ENCODE measurements at regions not wholly inside any gene's neighbourhood (a gene's known extent, or its start where the extent isn't known, plus 50 kb on each side); places are given as distances from the start of the nearest gene placed in this dataset.

DNA sequence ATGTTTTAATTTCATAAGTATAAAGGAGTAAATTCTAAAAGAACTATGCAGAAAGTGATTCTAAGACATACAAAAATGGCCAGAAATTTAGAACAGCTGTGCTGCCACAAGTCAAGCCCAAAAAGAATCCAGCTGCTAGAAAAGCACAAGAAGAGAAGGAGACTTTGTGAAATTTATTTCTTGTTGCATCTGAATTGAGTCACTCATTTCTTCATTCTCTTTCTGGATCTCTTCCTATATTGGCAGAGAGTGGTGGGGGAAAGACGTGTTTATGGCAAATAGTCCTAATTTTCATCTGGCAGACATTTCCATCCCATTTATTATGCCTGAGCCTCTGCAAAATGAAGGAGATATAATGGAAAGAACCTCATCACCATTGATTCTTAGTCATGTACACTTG is 139.6 kb upstream of the CTTNBP2NL start:
- TF ChIP-seq ZNF175 (tag by site-specific recombination; IDR thresholded peaks at IDR 0.05) (no peak), ZNF274 (IDR thresholded peaks at IDR 0.05; ENCODE audit: low read length) (no peak), ZNF274 (tag by site-specific recombination; IDR thresholded peaks at IDR 0.05; ENCODE audit: borderline replicate concordance) (no peak), ZNF510 (tag by site-specific recombination; IDR thresholded peaks at IDR 0.05; ENCODE audit: insufficient replicate concordance) (no peak), ZNF664 (tag by site-specific recombination; IDR thresholded peaks at IDR 0.05) (no peak), ZNF791 (tag by site-specific recombination; IDR thresholded peaks at IDR 0.05) (no peak), ZNF677 (tag by site-specific recombination; IDR thresholded peaks at IDR 0.05) (no peak), TRIM28 (IDR thresholded peaks at IDR 0.05; ENCODE audit: borderline replicate concordance, low read length) (no peak), HOXC10 (CRISPR knock-in tag; IDR thresholded peaks at IDR 0.05) (no peak), ZNF585B (tag by site-specific recombination; IDR thresholded peaks at IDR 0.05) (no peak)
- TF ChIP-seq, protein P1, sequence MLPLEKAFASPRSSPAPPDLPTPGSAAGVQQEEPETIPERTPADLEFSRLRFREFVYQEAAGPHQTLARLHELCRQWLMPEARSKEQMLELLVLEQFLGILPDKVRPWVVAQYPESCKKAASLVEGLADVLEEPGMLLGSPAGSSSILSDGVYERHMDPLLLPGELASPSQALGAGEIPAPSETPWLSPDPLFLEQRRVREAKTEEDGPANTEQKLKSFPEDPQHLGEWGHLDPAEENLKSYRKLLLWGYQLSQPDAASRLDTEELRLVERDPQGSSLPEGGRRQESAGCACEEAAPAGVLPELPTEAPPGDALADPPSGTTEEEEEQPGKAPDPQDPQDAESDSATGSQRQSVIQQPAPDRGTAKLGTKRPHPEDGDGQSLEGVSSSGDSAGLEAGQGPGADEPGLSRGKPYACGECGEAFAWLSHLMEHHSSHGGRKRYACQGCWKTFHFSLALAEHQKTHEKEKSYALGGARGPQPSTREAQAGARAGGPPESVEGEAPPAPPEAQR (tag by site-specific recombination; IDR thresholded peaks at IDR 0.05) = no peak
- TF ChIP-seq, protein P2, sequence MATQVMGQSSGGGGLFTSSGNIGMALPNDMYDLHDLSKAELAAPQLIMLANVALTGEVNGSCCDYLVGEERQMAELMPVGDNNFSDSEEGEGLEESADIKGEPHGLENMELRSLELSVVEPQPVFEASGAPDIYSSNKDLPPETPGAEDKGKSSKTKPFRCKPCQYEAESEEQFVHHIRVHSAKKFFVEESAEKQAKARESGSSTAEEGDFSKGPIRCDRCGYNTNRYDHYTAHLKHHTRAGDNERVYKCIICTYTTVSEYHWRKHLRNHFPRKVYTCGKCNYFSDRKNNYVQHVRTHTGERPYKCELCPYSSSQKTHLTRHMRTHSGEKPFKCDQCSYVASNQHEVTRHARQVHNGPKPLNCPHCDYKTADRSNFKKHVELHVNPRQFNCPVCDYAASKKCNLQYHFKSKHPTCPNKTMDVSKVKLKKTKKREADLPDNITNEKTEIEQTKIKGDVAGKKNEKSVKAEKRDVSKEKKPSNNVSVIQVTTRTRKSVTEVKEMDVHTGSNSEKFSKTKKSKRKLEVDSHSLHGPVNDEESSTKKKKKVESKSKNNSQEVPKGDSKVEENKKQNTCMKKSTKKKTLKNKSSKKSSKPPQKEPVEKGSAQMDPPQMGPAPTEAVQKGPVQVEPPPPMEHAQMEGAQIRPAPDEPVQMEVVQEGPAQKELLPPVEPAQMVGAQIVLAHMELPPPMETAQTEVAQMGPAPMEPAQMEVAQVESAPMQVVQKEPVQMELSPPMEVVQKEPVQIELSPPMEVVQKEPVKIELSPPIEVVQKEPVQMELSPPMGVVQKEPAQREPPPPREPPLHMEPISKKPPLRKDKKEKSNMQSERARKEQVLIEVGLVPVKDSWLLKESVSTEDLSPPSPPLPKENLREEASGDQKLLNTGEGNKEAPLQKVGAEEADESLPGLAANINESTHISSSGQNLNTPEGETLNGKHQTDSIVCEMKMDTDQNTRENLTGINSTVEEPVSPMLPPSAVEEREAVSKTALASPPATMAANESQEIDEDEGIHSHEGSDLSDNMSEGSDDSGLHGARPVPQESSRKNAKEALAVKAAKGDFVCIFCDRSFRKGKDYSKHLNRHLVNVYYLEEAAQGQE (tag by site-specific recombination; IDR thresholded peaks at IDR 0.05) = no peak

DNA sequence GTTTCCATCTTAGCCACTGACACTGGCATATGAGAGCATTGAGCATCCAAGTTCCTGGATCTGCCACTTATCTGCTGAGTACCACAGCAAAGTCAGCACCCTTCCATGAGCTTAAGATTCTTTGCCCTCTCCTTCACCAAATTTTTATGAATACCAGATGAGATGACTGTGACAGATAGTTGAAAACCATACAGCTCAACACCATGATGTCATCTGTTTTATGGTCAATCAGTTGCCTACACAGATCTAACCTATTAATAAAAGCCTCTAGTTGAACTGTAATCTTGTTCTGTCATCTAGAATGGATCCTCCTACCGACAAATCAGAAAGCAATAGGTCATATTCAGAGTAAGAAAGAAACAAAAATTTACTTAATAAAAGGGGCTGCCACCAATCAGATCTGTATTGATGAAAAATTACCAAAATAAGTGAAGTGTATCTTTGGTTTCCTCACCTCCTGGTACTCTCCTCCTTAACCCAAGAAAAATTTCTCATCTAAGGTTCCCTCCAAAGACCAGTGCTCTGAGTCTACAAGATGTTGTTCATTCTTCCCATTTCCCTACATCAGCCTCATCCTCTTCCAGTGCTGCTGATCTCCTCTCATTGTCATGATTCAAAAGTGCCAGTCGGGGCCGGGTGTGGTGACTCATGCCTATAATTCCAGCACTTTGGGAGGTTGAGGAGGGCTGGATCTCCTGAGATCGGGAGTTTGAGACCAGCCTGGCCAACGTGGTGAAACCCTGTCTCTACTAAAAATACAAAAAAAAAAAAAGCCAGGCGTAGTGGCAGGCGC is 138.8 kb upstream of the CTTNBP2NL start:
- POLR2A ChIA-PET = no interaction called here
- H3K27ac ChIP-seq (ENCODE audit: extremely low read depth, low read depth, low read length) = no peak overlapping the region
- CTCF ChIA-PET = no interaction called here
- H3K9me3 ChIP-seq (ENCODE audit: control insufficient read depth, insufficient read depth, low read depth, low read length) = no peaks in the 10 kb centered on the region
- no peaks in the 10 kb centered on the region for H3K36me3 ChIP-seq (ENCODE audit: control insufficient read depth in 2 of 2, insufficient read depth in 1 of 2, low read length in 2 of 2)
- H3K4me3 ChIP-seq (ENCODE audit: low read depth, low read length) = no peak overlapping the region
- no peaks in the 10 kb centered on the region for H3K4me1 ChIP-seq (ENCODE audit: control insufficient read depth, insufficient read depth, low read length)
- TF ChIP-seq ZNF792 (tag by site-specific recombination; IDR thresholded peaks at IDR 0.05) (no peak), ATF2 (tag by site-specific recombination; IDR thresholded peaks at IDR 0.05; ENCODE audit: low read depth) (0 out of 2 replicates have a peak, but pooled peaks have one; percentile 63), ZNF157 (tag by site-specific recombination; IDR thresholded peaks at IDR 0.05) (no peak)

More for the DNA sequence above, 139.6 kb upstream of the CTTNBP2NL start:
- CTCF ChIA-PET = no interaction called here
- no peaks in the 10 kb centered on the region for H3K4me1 ChIP-seq (ENCODE audit: control insufficient read depth, insufficient read depth, low read length)
- no peak overlapping the region for H3K4me3 ChIP-seq (ENCODE audit: low read depth, low read length)
- POLR2A ChIA-PET = no interaction called here
- H3K36me3 ChIP-seq (ENCODE audit: control insufficient read depth in 2 of 2, insufficient read depth in 1 of 2, low read length in 2 of 2) = no peaks in the 10 kb centered on the region
- H3K27ac ChIP-seq (ENCODE audit: extremely low read depth, low read depth, low read length) = no peak overlapping the region
- H3K9me3 ChIP-seq (ENCODE audit: control insufficient read depth, insufficient read depth, low read depth, low read length) = no peaks in the 10 kb centered on the region

GRCh38 chr1:112260699-112261098 is 135.3 kb upstream of the CTTNBP2NL start:
- Histone ChIP-seq H3K36me3 (ENCODE audit: control insufficient read depth in 2 of 2, insufficient read depth in 1 of 2, low read length in 2 of 2) (no peaks in the 10 kb centered on the region), H3K27ac (ENCODE audit: extremely low read depth, low read depth, low read length) (no peak overlapping the region), H3K4me3 (ENCODE audit: low read depth, low read length) (no peak overlapping the region), H3K4me1 (ENCODE audit: control insufficient read depth, insufficient read depth, low read length) (no peaks in the 10 kb centered on the region), H3K9me3 (ENCODE audit: control insufficient read depth, insufficient read depth, low read depth, low read length) (no peaks in the 10 kb centered on the region)
- CTCF ChIA-PET = interaction anchor here (0.9 kb wide), 1 partner anchor 9 kb away, joined by 3 read pairs; no protein-coding TSS in a partner anchor
- POLR2A ChIA-PET = no interaction called here
- TF ChIP-seq ZNF510 (tag by site-specific recombination; IDR thresholded peaks at IDR 0.05; ENCODE audit: insufficient replicate concordance) (no peak), ZNF558 (tag by site-specific recombination; IDR thresholded peaks at IDR 0.05) (no peak), ZSCAN5A (tag by site-specific recombination; IDR thresholded peaks at IDR 0.05) (no peak), EGR2 (tag by site-specific recombination; IDR thresholded peaks at IDR 0.05; ENCODE audit: low read depth) (no peak), ZNF184 (tag by site-specific recombination; IDR thresholded peaks at IDR 0.05) (no peak), ZNF629 (tag by site-specific recombination; IDR thresholded peaks at IDR 0.05) (no peak), ZNF114 (tag by site-specific recombination; IDR thresholded peaks at IDR 0.05) (no peak), ZNF19 (tag by site-specific recombination; IDR thresholded peaks at IDR 0.05; ENCODE audit: low read depth) (no peak), ZNF341 (tag by site-specific recombination; IDR thresholded peaks at IDR 0.05; ENCODE audit: low read depth) (no peak), ZBTB8A (tag by site-specific recombination; IDR thresholded peaks at IDR 0.05) (no peak), KLF16 (tag by site-specific recombination; IDR thresholded peaks at IDR 0.05) (no peak)

Data from HEK293 (cell line).